Left ventricle myocardium inferior (tissue), 1 donor: ENCODE measurements at regions not wholly inside any gene's neighbourhood (a gene's known extent, or its start where the extent isn't known, plus 50 kb on each side); places are given as distances from the start of the nearest gene placed in this dataset.

Experiments
- DNase-seq: peaks from one replicate; pipeline ENCODE4 v3.0.0-alpha.2; 2020
- H3K27ac ChIP-seq: fragments of 200-600 bp; replicated peaks from 2 replicates; pipeline ENCODE4 v1.8.0; 2021
- H3K27me3 ChIP-seq: fragments of 200-600 bp; 2 replicates; pipeline ENCODE4 v1.8.0; 2021; ENCODE audit warnings: low read depth
- H3K36me3 ChIP-seq: fragments of 200-600 bp; 2 replicates; pipeline ENCODE4 v1.8.0; 2021
- H3K4me1 ChIP-seq: fragments of 200-600 bp; 2 replicates; pipeline ENCODE4 v1.8.0; 2021
- H3K4me3 ChIP-seq: fragments of 200-600 bp; 2 replicates; pipeline ENCODE4 v1.8.0; 2021; ENCODE audit warnings: mild to moderate bottlenecking, moderate library complexity
- H3K9me3 ChIP-seq: fragments of 200-600 bp; replicated peaks from 2 replicates; pipeline ENCODE4 v1.8.0; 2021
- intact Hi-C: fragments of 100-400 bp; cut with micrococcal nuclease; formaldehyde crosslinking; loops from one replicate; pipeline ENCODE4 v1.11.0; 2022
- TF ChIP-seq, protein P1 (sequence below): fragments of 200-600 bp; IDR thresholded peaks from 2 replicates; pipeline ENCODE4 v1.8.0; 2021; ENCODE audit warnings: antibody characterized with exemption, mild to moderate bottlenecking, borderline replicate concordance
- donor health status: DM: no; HTN: yes; CAD: no; lungs with severe emphysema.

DNA sequence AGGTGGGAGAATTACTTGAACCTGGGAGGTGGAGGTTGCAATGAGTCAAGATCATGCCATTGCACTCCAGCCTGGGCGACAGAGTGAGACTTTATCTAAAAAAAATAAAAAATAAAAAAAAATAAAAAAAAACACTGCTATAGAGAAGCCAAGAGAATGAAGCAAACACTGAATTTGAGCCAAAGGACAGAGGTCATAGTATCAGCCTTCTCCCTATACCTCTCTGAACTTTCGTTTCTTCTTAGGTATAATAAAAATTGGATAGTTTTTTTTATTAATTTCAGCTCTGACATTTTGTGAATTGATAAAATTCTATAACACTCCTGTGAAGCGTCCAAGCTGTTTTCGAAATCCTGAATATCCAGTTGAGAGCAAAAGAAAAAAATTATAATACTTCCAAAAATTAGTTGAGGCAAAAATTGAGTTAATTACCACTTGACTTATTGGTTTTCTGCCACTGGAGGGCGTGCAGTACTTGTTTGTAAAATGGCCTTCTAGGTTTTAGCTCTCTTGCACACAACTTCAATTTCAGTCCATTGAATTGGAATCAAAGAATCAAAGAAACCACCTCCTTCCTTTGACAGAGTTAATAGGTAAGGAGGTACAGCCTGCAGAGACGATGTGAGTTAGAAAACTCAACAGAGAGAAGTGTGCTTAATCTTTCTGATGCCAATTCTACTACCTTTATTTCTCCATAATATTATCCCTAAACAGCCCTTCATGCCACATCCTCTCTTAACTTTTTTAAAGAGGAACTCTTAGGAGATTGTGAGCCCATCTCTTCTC, 143.2 kb downstream of the BBOX1 start:
- no peak for DNase-seq
- no peak overlapping the region for H3K27ac ChIP-seq
- H3K9me3 ChIP-seq, result peaks cover 4% of the 10 kb centered on the region
- no peaks in the 10 kb centered on the region for H3K27me3 ChIP-seq
- H3K36me3 ChIP-seq, result no peaks in the 10 kb centered on the region
- H3K4me1 ChIP-seq, result peaks cover 4% of the 10 kb centered on the region
- TF ChIP-seq, protein P1, sequence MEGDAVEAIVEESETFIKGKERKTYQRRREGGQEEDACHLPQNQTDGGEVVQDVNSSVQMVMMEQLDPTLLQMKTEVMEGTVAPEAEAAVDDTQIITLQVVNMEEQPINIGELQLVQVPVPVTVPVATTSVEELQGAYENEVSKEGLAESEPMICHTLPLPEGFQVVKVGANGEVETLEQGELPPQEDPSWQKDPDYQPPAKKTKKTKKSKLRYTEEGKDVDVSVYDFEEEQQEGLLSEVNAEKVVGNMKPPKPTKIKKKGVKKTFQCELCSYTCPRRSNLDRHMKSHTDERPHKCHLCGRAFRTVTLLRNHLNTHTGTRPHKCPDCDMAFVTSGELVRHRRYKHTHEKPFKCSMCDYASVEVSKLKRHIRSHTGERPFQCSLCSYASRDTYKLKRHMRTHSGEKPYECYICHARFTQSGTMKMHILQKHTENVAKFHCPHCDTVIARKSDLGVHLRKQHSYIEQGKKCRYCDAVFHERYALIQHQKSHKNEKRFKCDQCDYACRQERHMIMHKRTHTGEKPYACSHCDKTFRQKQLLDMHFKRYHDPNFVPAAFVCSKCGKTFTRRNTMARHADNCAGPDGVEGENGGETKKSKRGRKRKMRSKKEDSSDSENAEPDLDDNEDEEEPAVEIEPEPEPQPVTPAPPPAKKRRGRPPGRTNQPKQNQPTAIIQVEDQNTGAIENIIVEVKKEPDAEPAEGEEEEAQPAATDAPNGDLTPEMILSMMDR, result peak; percentile 76
- no peak overlapping the region for H3K4me3 ChIP-seq
- intact Hi-C loops, result loop anchor here (5.0 kb wide), 1 partner anchor 303 kb away; no protein-coding TSS in a partner anchor

DNA sequence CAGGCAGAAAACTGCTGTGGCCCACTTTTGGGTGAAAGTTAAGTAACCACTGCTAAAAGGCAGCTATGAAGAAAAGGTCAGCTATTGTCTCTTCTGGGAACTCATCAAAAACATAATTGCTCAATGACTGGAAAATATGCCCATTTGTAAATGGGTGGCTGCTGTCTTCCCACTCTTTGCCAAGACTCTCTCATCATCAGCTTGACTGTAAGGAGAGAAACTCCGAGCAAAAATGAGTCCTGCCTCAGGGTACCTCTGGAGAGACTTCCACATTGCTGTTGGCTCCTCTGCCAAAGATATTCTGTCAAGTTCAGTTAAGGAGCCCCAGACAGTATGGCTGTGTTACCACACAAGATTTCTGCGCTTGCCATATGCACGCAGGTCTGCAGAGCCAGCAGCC, 138.7 kb downstream of the BBOX1 start:
- no peak for DNase-seq
- TF ChIP-seq, protein P1, result no peak
- intact Hi-C loops, result no loop called here
- no peaks in the 10 kb centered on the region for H3K27me3 ChIP-seq
- H3K4me1 ChIP-seq, result peaks cover 3% of the 10 kb centered on the region
- no peak overlapping the region for H3K27ac ChIP-seq
- no peaks in the 10 kb centered on the region for H3K9me3 ChIP-seq
- no peaks in the 10 kb centered on the region for H3K36me3 ChIP-seq
- H3K4me3 ChIP-seq, result no peak overlapping the region

DNA sequence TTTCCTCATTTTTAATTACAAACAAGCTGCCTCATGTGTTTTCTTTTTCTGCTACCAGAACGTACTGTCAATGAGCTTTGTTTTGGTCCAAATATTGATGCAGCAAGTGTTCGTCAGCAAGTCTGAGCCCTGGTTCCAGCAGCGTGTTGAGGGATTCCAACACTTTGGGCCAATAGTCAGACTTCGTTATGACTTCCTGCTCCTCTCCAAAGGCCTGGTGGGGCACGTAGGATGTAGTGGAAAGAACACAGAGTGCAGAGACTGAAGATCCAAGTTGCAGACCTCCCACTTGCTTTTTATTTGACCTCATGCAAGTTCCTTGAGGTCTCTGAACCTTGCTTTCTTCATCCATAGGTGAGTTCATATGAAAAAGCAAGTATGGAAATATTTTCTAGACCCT, 138.2 kb downstream of the BBOX1 start:
- no peaks in the 10 kb centered on the region for H3K27me3 ChIP-seq
- no peaks in the 10 kb centered on the region for H3K36me3 ChIP-seq
- TF ChIP-seq, protein P1, result no peak
- no peak overlapping the region for H3K4me3 ChIP-seq
- no peaks in the 10 kb centered on the region for H3K4me1 ChIP-seq
- peak overlapping the region; percentile 16 for H3K27ac ChIP-seq
- no peaks in the 10 kb centered on the region for H3K9me3 ChIP-seq
- intact Hi-C loops, result no loop called here
- DNase-seq, result no peak
